PC-3 (cell line): ENCODE measurements at regions not wholly inside any gene's neighbourhood (a gene's known extent, or its start where the extent isn't known, plus 50 kb on each side); places are given as distances from the start of the nearest gene placed in this dataset.
A peak's percentile ranks its signal among the peaks of the same experiment; 100 is the strongest.

ENCODE experiments used
- ATAC-seq: fragments of 200-7000 bp; cut with Tn5 transposase; 2 replicates; pipeline ENCODE4 v1.9.1; 2020; ENCODE audit warnings: mild to moderate bottlenecking, moderate library complexity
- BruUV-seq: library from RNA; stranded (reverse); fragments of 400-500 nt; replicated peaks from 2 replicates; lab custom pipeline; 2021; lab: Mats Ljungman, UMichigan
- CTCF ChIA-PET: fragments of 300-600 bp; sonication (Branson Sonifier 250); formaldehyde crosslinking; loops from one replicate; lab custom pipeline; 2022; ENCODE audit warnings: antibody characterized with exemption; lab: Charles Lee
- POLR2A ChIA-PET: fragments of 300-600 bp; sonication (Branson Sonifier 250); formaldehyde crosslinking; loops from one replicate; lab custom pipeline; 2022; ENCODE audit warnings: antibody characterized with exemption; ENCODE audit not compliant: unreplicated experiment; lab: Charles Lee
- DNase-seq: peaks from one replicate; pipeline ENCODE4 v3.0.0-alpha.2; 2015
- H2AFZ ChIP-seq: fragments of 300-600 bp; sonication (generic); 2 replicates; pipeline ENCODE4 v1.6.0; 2016; ENCODE audit warnings: antibody characterized with exemption, low read length
- H3F3A ChIP-seq: fragments of 300-600 bp; sonication (generic); one replicate; pipeline ENCODE4 v1.6.0; 2017; ENCODE audit warnings: antibody characterized with exemption, low read length, control low read depth, mild to moderate bottlenecking; ENCODE audit not compliant: unreplicated experiment
- H3K27ac ChIP-seq: fragments of 300-600 bp; sonication (generic); 2 replicates; pipeline ENCODE4 v1.5.1; 2016; ENCODE audit warnings: mild to moderate bottlenecking, low read length
- H3K27me3 ChIP-seq: fragments of 300-600 bp; sonication (generic); 2 replicates; pipeline ENCODE4 v1.6.1; 2016; ENCODE audit warnings: low read length, mixed read lengths
- H3K36me3 ChIP-seq: fragments of 300-600 bp; sonication (generic); 2 replicates; pipeline ENCODE4 v1.6.1; 2016; ENCODE audit warnings: low read depth, mixed run types, low read length, mixed read lengths
- H3K4me1 ChIP-seq: fragments of 300-600 bp; sonication (generic); 2 replicates; pipeline ENCODE4 v1.5.1; 2016; ENCODE audit warnings: low read length; ENCODE audit not compliant: insufficient read depth
- H3K4me2 ChIP-seq: fragments of 300-600 bp; sonication (generic); 2 replicates; pipeline ENCODE4 v1.6.0; 2016; ENCODE audit warnings: low read length
- H3K4me3 ChIP-seq: fragments of 300-600 bp; sonication (generic); 2 replicates; pipeline ENCODE4 v1.5.1; 2016; ENCODE audit warnings: mild to moderate bottlenecking, low read length, mixed read lengths
- H3K79me2 ChIP-seq: fragments of 300-600 bp; sonication (generic); 2 replicates; pipeline ENCODE4 v1.6.1; 2017; ENCODE audit warnings: low read length, mixed read lengths
- H3K9ac ChIP-seq: fragments of 300-600 bp; sonication (generic); 2 replicates; pipeline ENCODE4 v1.6.0; 2016; ENCODE audit warnings: mild to moderate bottlenecking, low read length
- H3K9me2 ChIP-seq: fragments of 300-600 bp; sonication (generic); replicated peaks from 2 replicates; pipeline ENCODE4 v1.6.1; 2016; ENCODE audit warnings: mixed run types, low read length, mixed read lengths
- H3K9me3 ChIP-seq: fragments of 300-600 bp; sonication (generic); 2 replicates; pipeline ENCODE4 v1.6.1; 2016; ENCODE audit warnings: low read length, mixed read lengths
- H4K20me1 ChIP-seq: fragments of 300-600 bp; sonication (generic); 2 replicates; pipeline ENCODE4 v1.6.1; 2016; ENCODE audit warnings: low read length, mixed read lengths
- CTCF ChIP-seq: fragments of 300-600 bp; sonication (generic); conservative IDR thresholded peaks from 2 replicates; pipeline ENCODE4 v1.5.1; 2017; ENCODE audit warnings: antibody characterized with exemption, low read depth, mild to moderate bottlenecking, low read length
- EZH2 ChIP-seq: fragments of 300-600 bp; sonication (generic); IDR thresholded peaks from one replicate; pipeline ENCODE4 v1.6.1; 2017; ENCODE audit warnings: antibody characterized with exemption, mild to moderate bottlenecking, low read length; ENCODE audit not compliant: unreplicated experiment
- EZH2phosphoT487 ChIP-seq: fragments of 300-600 bp; sonication (generic); IDR thresholded peaks from 2 replicates; pipeline ENCODE4 v1.6.1; 2018; ENCODE audit warnings: mild to moderate bottlenecking, antibody characterized with exemption, low read length, borderline replicate concordance
- intact Hi-C: fragments of 100-400 bp; cut with micrococcal nuclease; formaldehyde crosslinking; loops from 2 replicates; pipeline ENCODE4 v1.9.0; 2023

- ChIA-PET POLR2A (no interaction called here), CTCF (no interaction called here)
- Histone ChIP-seq H4K20me1 (no peaks in the 10 kb centered on the region), H3K27me3 (no peaks in the 10 kb centered on the region), H3K27ac (no peak overlapping the region), H3K36me3 (no peaks in the 10 kb centered on the region), H3K9me2 (no peaks in the 10 kb centered on the region), H3F3A (no peaks in the 10 kb centered on the region), H3K9me3 (no peaks in the 10 kb centered on the region), H3K4me2 (no peak overlapping the region), H2AFZ (no peak overlapping the region), H3K4me3 (no peak overlapping the region), H3K4me1 (no peaks in the 10 kb centered on the region), H3K79me2 (no peaks in the 10 kb centered on the region), H3K9ac (no peak overlapping the region)
- intact Hi-C loops = loop anchor here (1.0 to 10.0 kb wide), 4 partner anchors 127 to 437 kb away; no protein-coding TSS in a partner anchor
- no TSS peak for BruUV-seq
- TF ChIP-seq EZH2phosphoT487 = no peak
- TF ChIP-seq EZH2 = no peak
- TF ChIP-seq CTCF = peak; percentile 64
- peak; percentile 30 for DNase-seq
- ATAC-seq = peak; percentile 48; the same call in 1 of the 2 replicates
Measured at GRCh38 chr4:92172203-92172602, 131.6 kb upstream of the GRID2 start.

- peak; percentile 6 for DNase-seq
- Histone ChIP-seq H3K36me3 (no peaks in the 10 kb centered on the region), H3K9me2 (no peaks in the 10 kb centered on the region), H3K27ac (no peak overlapping the region), H3K79me2 (no peaks in the 10 kb centered on the region), H3F3A (no peaks in the 10 kb centered on the region), H4K20me1 (no peaks in the 10 kb centered on the region), H3K9ac (no peak overlapping the region), H3K4me2 (no peak overlapping the region), H3K27me3 (no peaks in the 10 kb centered on the region), H3K4me1 (no peaks in the 10 kb centered on the region), H3K4me3 (no peak overlapping the region), H2AFZ (no peak overlapping the region), H3K9me3 (no peaks in the 10 kb centered on the region)
- intact Hi-C loops = loop anchor here (10.0 kb wide), 1 partner anchor 440 kb away; no protein-coding TSS in a partner anchor
- TF ChIP-seq EZH2phosphoT487 (no peak), CTCF (no peak), EZH2 (no peak)
- BruUV-seq = no TSS peak
- CTCF ChIA-PET = no interaction called here
- no peak for ATAC-seq
- POLR2A ChIA-PET = no interaction called here
Measured at GRCh38 chr4:92175250-92175649, 128.5 kb upstream of the GRID2 start.

GRCh38 chr4:92182006-92182735, 121.6 kb upstream of the GRID2 start:
- Histone ChIP-seq H3K4me1 (no peaks in the 10 kb centered on the region), H3K27me3 (no peaks in the 10 kb centered on the region), H3K9ac (no peak overlapping the region), H2AFZ (no peak overlapping the region), H3K36me3 (no peaks in the 10 kb centered on the region), H3K9me3 (no peaks in the 10 kb centered on the region), H3K4me2 (no peak overlapping the region), H3K9me2 (no peaks in the 10 kb centered on the region), H3K79me2 (no peaks in the 10 kb centered on the region), H3F3A (no peaks in the 10 kb centered on the region), H3K4me3 (no peak overlapping the region), H4K20me1 (no peaks in the 10 kb centered on the region), H3K27ac (no peak overlapping the region)
- DNase-seq = no peak
- ATAC-seq = no peak
- no TSS peak for BruUV-seq
- POLR2A ChIA-PET = no interaction called here
- CTCF ChIA-PET = no interaction called here
- no peak for TF ChIP-seq CTCF
- TF ChIP-seq EZH2phosphoT487 = no peak
- no peak for TF ChIP-seq EZH2
- intact Hi-C loops = no loop called here
